Neural progenitor cell (in vitro differentiated cells): ENCODE measurements at regions not wholly inside any gene's neighbourhood (a gene's known extent, or its start where the extent isn't known, plus 50 kb on each side); places are given as distances from the start of the nearest gene placed in this dataset.

ENCODE experiments used
- DNase-seq: peaks from one replicate; pipeline ENCODE4 v3.0.0-alpha.2; 2016; ENCODE audit warnings: low spot score
- H2AFZ ChIP-seq: fragments of 200-600 bp; sonication (generic); replicated peaks from 2 replicates; pipeline ENCODE4 v1.6.1; 2016; ENCODE audit warnings: antibody characterized with exemption
- H3F3A ChIP-seq: fragments of 200-600 bp; sonication (generic); 2 replicates; pipeline ENCODE4 v1.6.1; 2016; ENCODE audit warnings: antibody characterized with exemption, low read depth
- H3K27ac ChIP-seq: fragments of 200-600 bp; sonication (generic); 2 replicates; pipeline ENCODE4 v1.5.1; 2016; ENCODE audit warnings: mild to moderate bottlenecking
- H3K27me3 ChIP-seq: fragments of 200-600 bp; sonication (generic); 2 replicates; pipeline ENCODE4 v1.6.1; 2016; ENCODE audit warnings: mild to moderate bottlenecking, moderate library complexity
- H3K36me3 ChIP-seq: fragments of 200-600 bp; sonication (generic); 2 replicates; pipeline ENCODE4 v1.5.1; 2016
- H3K4me1 ChIP-seq: fragments of 200-600 bp; sonication (generic); 2 replicates; pipeline ENCODE4 v1.6.1; 2016; ENCODE audit warnings: mixed run types
- H3K4me2 ChIP-seq: fragments of 200-600 bp; sonication (generic); 2 replicates; pipeline ENCODE4 v1.6.1; 2016
- H3K4me3 ChIP-seq: fragments of 200-600 bp; sonication (generic); 2 replicates; pipeline ENCODE4 v1.5.1; 2016
- H3K79me2 ChIP-seq: fragments of 200-600 bp; sonication (generic); 2 replicates; pipeline ENCODE4 v1.6.1; 2016; ENCODE audit warnings: low read depth
- H3K9ac ChIP-seq: fragments of 200-600 bp; sonication (generic); 2 replicates; pipeline ENCODE4 v1.6.1; 2016
- H3K9me3 ChIP-seq: fragments of 200-600 bp; sonication (generic); 2 replicates; pipeline ENCODE4 v1.5.1; 2016; ENCODE audit warnings: low read depth
- H4K20me1 ChIP-seq: fragments of 200-600 bp; sonication (generic); 2 replicates; pipeline ENCODE4 v1.6.1; 2016; ENCODE audit warnings: low read depth
- H3K27ac Mint-ChIP-seq: 3 replicates; pipeline ENCODE4 v1.8.0; 2021; ENCODE audit warnings: mixed read lengths
- H3K27me3 Mint-ChIP-seq: 2 replicates; pipeline ENCODE4 v1.8.0; 2022; ENCODE audit warnings: low read depth, mild to moderate bottlenecking, inconsistent platforms, moderate library complexity, mixed read lengths; ENCODE audit not compliant: insufficient read depth
- H3K36me3 Mint-ChIP-seq: 3 replicates; pipeline ENCODE4 v1.8.0; 2021; ENCODE audit warnings: mixed read lengths
- H3K4me1 Mint-ChIP-seq: 3 replicates; pipeline ENCODE4 v1.8.0; 2021; ENCODE audit warnings: mixed read lengths
- H3K4me3 Mint-ChIP-seq: 3 replicates; pipeline ENCODE4 v1.8.0; 2021; ENCODE audit warnings: mild to moderate bottlenecking, moderate library complexity, mixed read lengths
- H3K9me3 Mint-ChIP-seq: 3 replicates; pipeline ENCODE4 v1.8.0; 2020; ENCODE audit warnings: mixed read lengths
- EZH2 ChIP-seq: fragments of 200-600 bp; sonication (generic); IDR thresholded peaks from 2 replicates; pipeline ENCODE4 v1.6.1; 2017; ENCODE audit warnings: antibody characterized with exemption, mild to moderate bottlenecking, moderate library complexity
- EZH2phosphoT487 ChIP-seq: fragments of 200-600 bp; sonication (generic); IDR thresholded peaks from 2 replicates; pipeline ENCODE4 v1.6.1; 2017; ENCODE audit warnings: antibody characterized with exemption
- TF ChIP-seq, protein P1 (sequence below): fragments of 200-600 bp; sonication (generic); IDR thresholded peaks from 2 replicates; pipeline ENCODE4 v1.5.1; 2017; ENCODE audit warnings: antibody characterized with exemption, mild to moderate bottlenecking

DNA sequence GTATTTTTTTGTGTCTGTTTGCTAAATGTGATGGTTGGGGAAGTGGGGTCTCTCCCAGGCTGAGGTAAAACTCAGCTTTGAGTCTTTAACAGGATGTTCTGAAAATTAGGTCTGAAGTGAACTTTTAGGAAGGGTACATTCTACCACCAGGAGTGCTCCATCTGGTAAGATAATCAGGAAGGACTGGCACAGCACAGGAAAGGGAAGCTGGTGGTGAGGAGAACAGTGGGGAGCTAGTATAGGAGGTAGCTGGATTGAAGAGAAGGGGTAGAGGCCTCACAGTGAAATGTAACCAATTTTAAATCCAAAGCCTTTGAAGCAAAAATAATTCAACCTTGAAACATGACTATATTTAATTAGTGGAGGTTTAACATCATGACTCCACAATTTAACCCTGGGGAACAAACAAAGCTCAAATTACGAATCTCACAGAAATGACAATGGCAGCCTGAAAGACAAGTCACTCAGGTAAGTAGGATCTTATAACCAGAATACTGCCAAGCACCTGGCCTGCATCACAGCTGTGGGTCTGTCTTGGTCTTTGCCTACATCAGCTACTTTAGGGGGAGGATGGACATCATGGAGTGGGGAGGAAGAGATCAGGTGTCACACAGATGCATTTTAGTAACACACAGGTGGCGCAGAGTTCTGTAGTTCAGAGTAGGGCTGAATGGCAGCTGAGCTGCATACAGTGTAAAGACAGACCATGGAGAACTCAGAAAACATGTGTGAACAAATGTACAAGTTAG lies 445.3 kb downstream of the DMRT2 start:
- Histone ChIP-seq H3K9me3 (peaks cover 15% of the 10 kb centered on the region), H3K4me2 (no peak overlapping the region)

DNA sequence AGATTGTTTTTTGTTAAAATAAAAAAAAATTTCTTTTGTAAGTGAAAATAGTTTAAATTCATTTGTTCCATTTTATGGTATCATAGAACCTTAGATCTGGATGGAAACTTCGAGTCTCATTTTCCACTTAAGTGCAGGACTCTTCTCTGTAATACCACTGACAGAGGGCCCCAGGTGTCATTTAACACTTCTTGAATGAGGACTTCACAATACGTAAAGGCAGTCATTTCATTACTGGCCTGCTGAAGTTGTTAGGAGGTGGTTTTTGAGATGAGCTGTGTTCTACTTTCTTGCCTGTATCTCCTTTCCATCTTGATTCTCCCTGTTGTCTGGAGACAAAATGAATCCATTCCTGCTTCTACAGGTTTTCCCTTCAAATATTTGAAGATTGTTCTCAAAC lies 455.3 kb downstream of the DMRT2 start:
- TF ChIP-seq, protein P1, sequence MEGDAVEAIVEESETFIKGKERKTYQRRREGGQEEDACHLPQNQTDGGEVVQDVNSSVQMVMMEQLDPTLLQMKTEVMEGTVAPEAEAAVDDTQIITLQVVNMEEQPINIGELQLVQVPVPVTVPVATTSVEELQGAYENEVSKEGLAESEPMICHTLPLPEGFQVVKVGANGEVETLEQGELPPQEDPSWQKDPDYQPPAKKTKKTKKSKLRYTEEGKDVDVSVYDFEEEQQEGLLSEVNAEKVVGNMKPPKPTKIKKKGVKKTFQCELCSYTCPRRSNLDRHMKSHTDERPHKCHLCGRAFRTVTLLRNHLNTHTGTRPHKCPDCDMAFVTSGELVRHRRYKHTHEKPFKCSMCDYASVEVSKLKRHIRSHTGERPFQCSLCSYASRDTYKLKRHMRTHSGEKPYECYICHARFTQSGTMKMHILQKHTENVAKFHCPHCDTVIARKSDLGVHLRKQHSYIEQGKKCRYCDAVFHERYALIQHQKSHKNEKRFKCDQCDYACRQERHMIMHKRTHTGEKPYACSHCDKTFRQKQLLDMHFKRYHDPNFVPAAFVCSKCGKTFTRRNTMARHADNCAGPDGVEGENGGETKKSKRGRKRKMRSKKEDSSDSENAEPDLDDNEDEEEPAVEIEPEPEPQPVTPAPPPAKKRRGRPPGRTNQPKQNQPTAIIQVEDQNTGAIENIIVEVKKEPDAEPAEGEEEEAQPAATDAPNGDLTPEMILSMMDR, result no peak
- TF ChIP-seq EZH2, result no peak
- no peak for TF ChIP-seq EZH2phosphoT487
- H3K27me3 Mint-ChIP-seq, result peaks cover 2% of the 10 kb centered on the region
- H3K4me3 ChIP-seq, result no peak overlapping the region
- H3F3A ChIP-seq, result no peaks in the 10 kb centered on the region
- H3K9me3 ChIP-seq, result peaks cover 60% of the 10 kb centered on the region
- no peak overlapping the region for H3K4me2 ChIP-seq
- H3K9ac ChIP-seq, result no peak overlapping the region
- H3K27ac ChIP-seq, result no peak overlapping the region
- H4K20me1 ChIP-seq, result no peaks in the 10 kb centered on the region
- H3K4me1 ChIP-seq, result no peaks in the 10 kb centered on the region
- no peaks in the 10 kb centered on the region for H3K79me2 ChIP-seq
- no peak overlapping the region for H2AFZ ChIP-seq
- no peaks in the 10 kb centered on the region for H3K27me3 ChIP-seq
- H3K36me3 ChIP-seq, result no peaks in the 10 kb centered on the region
- H3K9me3 Mint-ChIP-seq, result no peaks in the 10 kb centered on the region
- H3K36me3 Mint-ChIP-seq, result no peaks in the 10 kb centered on the region
- no peak overlapping the region for H3K27ac Mint-ChIP-seq
- no peak overlapping the region for H3K4me3 Mint-ChIP-seq
- no peaks in the 10 kb centered on the region for H3K4me1 Mint-ChIP-seq
- DNase-seq, result no peak

More for the DNA sequence above, 445.3 kb downstream of the DMRT2 start:
- Histone ChIP-seq H4K20me1 (no peaks in the 10 kb centered on the region), H3K4me3 (no peak overlapping the region), H2AFZ (no peak overlapping the region), H3K79me2 (no peaks in the 10 kb centered on the region), H3K36me3 (no peaks in the 10 kb centered on the region), H3K9ac (no peak overlapping the region), H3K4me1 (no peaks in the 10 kb centered on the region), H3K27me3 (no peaks in the 10 kb centered on the region), H3F3A (no peaks in the 10 kb centered on the region), H3K27ac (no peak overlapping the region)
- Mint-ChIP-seq H3K27ac (no peak overlapping the region), H3K27me3 (peaks cover 3% of the 10 kb centered on the region), H3K4me3 (no peak overlapping the region), H3K9me3 (no peaks in the 10 kb centered on the region), H3K36me3 (no peaks in the 10 kb centered on the region), H3K4me1 (no peaks in the 10 kb centered on the region)
- no peak for DNase-seq
- TF ChIP-seq, protein P1, result no peak
- TF ChIP-seq EZH2phosphoT487 (no peak), EZH2 (no peak)

DNA sequence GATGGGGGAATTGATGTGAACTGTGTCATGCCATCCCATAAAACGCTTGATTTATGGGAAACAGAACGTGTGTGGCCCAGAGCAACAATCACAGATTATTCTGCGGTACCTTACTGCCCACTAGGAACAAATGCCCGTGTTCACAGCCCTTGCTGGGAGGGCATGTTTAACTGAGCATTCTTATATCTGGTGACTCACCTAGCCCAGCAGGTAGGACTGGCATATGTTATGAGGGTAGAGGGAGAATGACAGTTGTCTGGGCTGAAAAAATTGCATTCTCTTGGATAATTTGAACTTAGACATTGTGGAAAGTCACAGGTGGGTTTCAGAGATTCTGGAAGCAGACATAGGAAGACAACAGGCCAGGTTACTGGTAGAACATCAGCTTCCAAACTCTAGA lies 460.6 kb downstream of the DMRT2 start:
- Histone ChIP-seq H3K4me1 (no peaks in the 10 kb centered on the region), H3K27ac (no peak overlapping the region), H3K4me3 (no peak overlapping the region), H3F3A (no peaks in the 10 kb centered on the region), H3K36me3 (no peaks in the 10 kb centered on the region), H3K4me2 (no peak overlapping the region), H4K20me1 (no peaks in the 10 kb centered on the region), H3K27me3 (no peaks in the 10 kb centered on the region), H3K79me2 (no peaks in the 10 kb centered on the region), H3K9me3 (peaks cover 38% of the 10 kb centered on the region), H2AFZ (no peak overlapping the region), H3K9ac (no peak overlapping the region)
- no peaks in the 10 kb centered on the region for H3K4me1 Mint-ChIP-seq
- no peaks in the 10 kb centered on the region for H3K36me3 Mint-ChIP-seq
- H3K27me3 Mint-ChIP-seq, result peaks cover 2% of the 10 kb centered on the region
- no peak for DNase-seq
- H3K27ac Mint-ChIP-seq, result no peak overlapping the region
- TF ChIP-seq, protein P1, result no peak
- TF ChIP-seq EZH2phosphoT487, result no peak
- no peak for TF ChIP-seq EZH2
- H3K4me3 Mint-ChIP-seq, result no peak overlapping the region
- H3K9me3 Mint-ChIP-seq, result peaks cover 4% of the 10 kb centered on the region
